NCI-H1694 (cell line): ENCODE measurements at regions not wholly inside any gene's neighbourhood (a gene's known extent, or its start where the extent isn't known, plus 50 kb on each side); places are given as distances from the start of the nearest gene placed in this dataset.

ENCODE experiments used
- DNase-seq: peaks from one replicate; lab custom pipeline; 2025; lab: John Stamatoyannopoulos, UW

- no peak for DNase-seq
Observed at GRCh38 chr2:191560411-191560980, 117.4 kb upstream of the NABP1 start.

GRCh38 chr2:191565120-191565519, 112.8 kb upstream of the NABP1 start:
- DNase-seq, result no peak

GRCh38 chr2:191565647-191566198, 112.2 kb upstream of the NABP1 start:
- no peak for DNase-seq

GRCh38 chr2:191566344-191566743, 111.6 kb upstream of the NABP1 start:
- peak; percentile 72 for DNase-seq

- DNase-seq, result no peak
Observed at GRCh38 chr2:191567206-191567605, 110.7 kb upstream of the NABP1 start.

GRCh38 chr2:191569025-191569424, 108.9 kb upstream of the NABP1 start:
- no peak for DNase-seq

- DNase-seq, result no peak
Observed at GRCh38 chr2:191571163-191571769, 106.7 kb upstream of the NABP1 start.

- DNase-seq, result no peak
Observed at GRCh38 chr2:191572319-191572718, 105.6 kb upstream of the NABP1 start.

- no peak for DNase-seq
Observed at GRCh38 chr2:191573216-191573615, 104.7 kb upstream of the NABP1 start.

GRCh38 chr2:191574232-191574631, 103.7 kb upstream of the NABP1 start:
- DNase-seq, result no peak

- no peak for DNase-seq
Observed at GRCh38 chr2:191577605-191578004, 100.3 kb upstream of the NABP1 start.

- no peak for DNase-seq
Observed at GRCh38 chr2:191578031-191578430, 99.9 kb upstream of the NABP1 start.

GRCh38 chr2:191580581-191580980, 97.4 kb upstream of the NABP1 start:
- no peak for DNase-seq

- no peak for DNase-seq
Observed at GRCh38 chr2:191581003-191581402, 96.9 kb upstream of the NABP1 start.

- no peak for DNase-seq
Observed at GRCh38 chr2:191582355-191582754, 95.6 kb upstream of the NABP1 start.

GRCh38 chr2:191591025-191591424, 86.9 kb upstream of the NABP1 start:
- DNase-seq, result no peak

- no peak for DNase-seq
Observed at GRCh38 chr2:191593622-191594385, 84.1 kb upstream of the NABP1 start.

- no peak for DNase-seq
Observed at GRCh38 chr2:191597186-191597751, 80.7 kb upstream of the NABP1 start.

GRCh38 chr2:191598296-191598695, 79.6 kb upstream of the NABP1 start:
- no peak for DNase-seq

GRCh38 chr2:191601060-191601459, 76.9 kb upstream of the NABP1 start:
- DNase-seq, result no peak

- peak; percentile 58 for DNase-seq
Observed at GRCh38 chr2:191604154-191604553, 73.8 kb upstream of the NABP1 start.

- no peak for DNase-seq
Observed at GRCh38 chr2:191607096-191607495, 70.8 kb upstream of the NABP1 start.

GRCh38 chr2:191610756-191611155, 67.2 kb upstream of the NABP1 start:
- no peak for DNase-seq
